LoVo (cell line): ENCODE measurements at regions not wholly inside any gene's neighbourhood (a gene's known extent, or its start where the extent isn't known, plus 50 kb on each side); places are given as distances from the start of the nearest gene placed in this dataset.
A peak's percentile ranks its signal among the peaks of the same experiment; 100 is the strongest.
"Not testable (repeated sequence)": the region's sequence is repeated elsewhere in the genome, so short reads cannot be mapped to it uniquely, and the experiment has no call there.

Source experiments
- DNase-seq: peaks from one replicate; pipeline ENCODE4 v3.0.0-alpha.2; 2016; ENCODE audit warnings: low spot score

GRCh38 chr1:58062635-58063034, 483.9 kb downstream of the OMA1 start:
- DNase-seq: no peak

- no peak for DNase-seq
These were observed 485.9 kb downstream of the OMA1 start for GRCh38 chr1:58060559-58061170.

- DNase-seq: no peak
These were observed 486.7 kb downstream of the OMA1 start for GRCh38 chr1:58059789-58060188.

- DNase-seq: no peak
These were observed 488.2 kb downstream of the OMA1 start for GRCh38 chr1:58058323-58058722.

GRCh38 chr1:58057826-58058225, 488.7 kb downstream of the OMA1 start:
- DNase-seq: no peak

- DNase-seq: not testable (repeated sequence)
These were observed 495.3 kb downstream of the OMA1 start for GRCh38 chr1:58051187-58051586.

- peak; percentile 16 for DNase-seq
These were observed 499.2 kb downstream of the OMA1 start for GRCh38 chr1:58047265-58047858.

- DNase-seq: no peak
These were observed 501.3 kb downstream of the OMA1 start for GRCh38 chr1:58045094-58045705.

- DNase-seq: peak; percentile 89
These were observed 504.9 kb downstream of the OMA1 start for GRCh38 chr1:58041621-58042020.

GRCh38 chr1:58038574-58038973, 508.0 kb downstream of the OMA1 start:
- no peak for DNase-seq

GRCh38 chr1:58035523-58035922, 511.0 kb downstream of the OMA1 start:
- DNase-seq: no peak

- no peak for DNase-seq
These were observed 513.2 kb downstream of the OMA1 start for GRCh38 chr1:58033311-58033710.

- no peak for DNase-seq
These were observed 513.9 kb downstream of the OMA1 start for GRCh38 chr1:58032611-58033073.

- DNase-seq: no peak
These were observed 515.1 kb downstream of the OMA1 start for GRCh38 chr1:58031416-58031815.

GRCh38 chr1:58030456-58030855, 516.1 kb downstream of the OMA1 start:
- no peak for DNase-seq

GRCh38 chr1:58017641-58018040, 528.9 kb downstream of the OMA1 start:
- DNase-seq: no peak

- peak; percentile 22 for DNase-seq
These were observed 533.3 kb downstream of the OMA1 start for GRCh38 chr1:58013237-58013636.

- DNase-seq: no peak
These were observed 534.5 kb downstream of the OMA1 start for GRCh38 chr1:58011978-58012377.

- no peak for DNase-seq
These were observed 540.0 kb downstream of the OMA1 start for GRCh38 chr1:58006421-58007046.

GRCh38 chr1:58005212-58005611, 541.3 kb downstream of the OMA1 start:
- no peak for DNase-seq

GRCh38 chr1:58003988-58004387, 542.5 kb downstream of the OMA1 start:
- DNase-seq: no peak

GRCh38 chr1:58003059-58003458, 543.5 kb downstream of the OMA1 start:
- DNase-seq: no peak

- DNase-seq: no peak
These were observed 545.7 kb downstream of the OMA1 start for GRCh38 chr1:58000821-58001220.
